Adrenal gland (tissue), 5 donors: ENCODE measurements at regions not wholly inside any gene's neighbourhood (a gene's known extent, or its start where the extent isn't known, plus 50 kb on each side); places are given as distances from the start of the nearest gene placed in this dataset.

Experiments
- CTCF ChIP-seq, 6 experiments: fragments of 450-650 bp in 4 of 6; fragments of 200-600 bp in 2 of 6; sonication (generic) in 1 of 6; IDR thresholded peaks; 1 replicate in 5 of 6; 2 replicates in 1 of 6; pipeline versions ENCODE4 v1.5.1 to v1.8.0; 2016 to 2021; ENCODE audit warnings: antibody characterized with exemption in 6 of 6, mild to moderate bottlenecking in 2 of 6, moderate library complexity in 1 of 6
- POLR2A ChIP-seq, 2 donors: fragments of 450-650 bp; IDR thresholded peaks; one replicate each; pipeline ENCODE4 v1.6.1; 2017; ENCODE audit warnings: antibody characterized with exemption in 2 of 2, mild to moderate bottlenecking in 2 of 2, moderate library complexity in 1 of 2
- donor health status: DM: no; HTN: no; CAD: no.

- TF ChIP-seq CTCF (IDR thresholded peaks at IDR 0.05), result no peak
- no peak for TF ChIP-seq POLR2A (IDR thresholded peaks at IDR 0.05)
These were observed 191.9 kb downstream of the MOXD1 start for GRCh38 chr6:132209351-132209750.
